ENCODE measurements at regions not wholly inside any gene's neighbourhood (a gene's known extent, or its start where the extent isn't known, plus 50 kb on each side); places are given as distances from the start of the nearest gene placed in this dataset.

DNA sequence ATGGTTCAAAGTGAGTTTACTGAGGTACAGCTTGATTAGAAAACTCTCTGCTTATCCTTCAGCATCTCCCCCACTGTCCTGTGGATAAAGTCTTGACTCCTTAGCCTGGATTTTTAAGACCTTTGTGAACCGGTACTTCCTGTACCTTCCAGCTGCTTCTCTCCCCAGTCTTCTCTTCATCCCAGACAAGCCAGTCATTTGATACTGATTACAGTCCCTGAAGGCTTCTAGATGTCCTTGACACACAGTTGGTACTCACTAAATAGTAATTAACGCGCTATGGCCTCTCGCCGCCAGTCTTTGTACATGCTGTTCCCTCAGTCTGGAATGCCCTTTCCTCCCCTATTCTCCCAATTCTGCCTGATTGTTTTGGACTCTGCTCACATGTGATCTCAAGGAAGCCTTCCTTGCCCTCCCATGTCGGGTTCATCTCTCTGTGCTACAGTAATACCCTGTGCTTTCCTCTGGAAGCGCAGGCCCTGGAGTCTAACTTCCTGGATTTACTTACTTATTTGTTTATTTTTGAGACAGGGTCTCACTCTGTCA, 50.6 kb upstream of the PTGR2 start:
- DNase-seq (ENCODE audit: low read depth in 2 of 3, low spot score in 2 of 3): no peak

DNA sequence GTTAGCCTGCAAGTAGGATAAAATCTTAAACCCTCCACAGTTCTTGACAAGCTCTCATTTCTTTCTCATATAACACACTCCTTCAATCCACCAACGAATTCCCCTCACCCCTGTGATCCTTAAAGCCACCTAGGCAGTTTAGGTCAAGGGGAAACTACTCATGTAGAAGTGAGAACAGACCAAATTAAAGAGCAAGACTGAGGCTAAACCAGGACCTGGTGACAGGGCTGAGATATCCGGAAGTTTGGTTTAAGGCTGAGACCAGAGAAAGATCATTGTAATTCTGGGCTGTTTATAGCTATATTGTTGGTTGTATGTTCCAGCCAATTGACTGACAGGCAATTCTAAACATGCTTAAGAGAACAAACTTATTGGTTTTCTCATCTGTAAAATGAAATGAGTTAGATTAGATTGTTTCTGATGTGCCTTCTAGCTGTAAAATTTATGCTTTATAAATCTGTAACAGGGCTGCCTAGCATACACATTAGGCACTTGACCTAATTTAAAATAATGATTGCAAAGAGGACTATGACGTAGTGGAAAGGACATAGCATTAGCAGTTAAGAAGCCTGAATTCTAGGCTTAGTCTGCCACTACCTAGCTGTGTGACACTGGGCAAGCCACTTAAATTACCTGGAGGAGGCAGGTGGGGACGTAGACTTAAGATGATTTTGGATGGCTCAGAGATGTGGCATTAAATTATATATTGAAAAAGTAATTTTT, 53.9 kb upstream of the PTGR2 start:
- DNase-seq (ENCODE audit: low read depth in 2 of 3, low spot score in 2 of 3): no peak

DNA sequence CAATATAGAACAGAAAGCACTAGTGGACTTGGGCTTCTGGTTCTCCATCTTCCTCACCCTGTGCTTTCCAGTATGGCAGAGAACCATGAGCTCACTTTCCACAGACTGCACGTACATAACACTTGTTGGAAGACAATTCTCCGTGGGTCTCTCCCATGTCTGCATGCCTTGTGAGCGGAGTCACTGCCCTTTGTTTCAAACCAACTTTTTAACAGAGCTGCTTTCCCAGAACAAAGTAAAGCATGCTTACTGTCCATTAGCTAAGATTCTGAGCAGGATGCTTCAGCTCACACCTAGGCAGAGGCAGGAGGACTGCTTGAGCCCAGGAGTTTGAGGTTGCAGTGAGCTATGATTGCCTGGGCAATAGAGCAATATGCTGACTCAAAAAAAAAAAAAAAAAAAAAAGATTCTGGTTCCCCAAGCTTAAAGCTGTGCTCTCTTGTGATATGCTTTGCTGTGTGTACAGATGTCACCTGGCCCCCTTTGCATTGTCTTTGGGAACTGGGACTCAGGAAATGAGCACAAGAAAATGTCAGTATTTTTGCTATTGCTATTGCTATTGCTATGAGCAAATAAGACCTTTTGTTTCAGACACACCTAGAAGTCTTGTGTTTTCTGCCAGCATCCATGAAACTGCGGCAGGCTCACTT, 54.6 kb upstream of the PTGR2 start:
- no peak for DNase-seq (ENCODE audit: low read depth in 2 of 3, low spot score in 2 of 3)

DNA sequence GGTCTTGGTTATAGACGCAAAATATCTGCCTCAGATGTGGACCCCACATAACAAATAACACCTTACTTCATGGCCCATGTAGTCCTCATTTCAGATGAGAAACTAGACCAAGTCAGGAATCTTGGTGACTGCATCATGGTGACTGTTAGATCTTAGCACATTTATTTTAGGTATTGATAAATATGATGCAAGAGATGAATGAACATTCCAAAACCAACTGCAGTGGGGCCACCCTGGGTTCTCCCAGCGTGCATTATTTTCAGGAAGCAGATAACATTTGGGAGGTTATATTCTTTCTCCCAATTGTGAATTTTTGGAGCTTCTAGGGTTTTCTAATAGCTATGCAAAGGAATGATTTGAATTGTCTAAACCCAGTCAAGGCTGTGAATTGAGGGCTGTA, 55.2 kb upstream of the PTGR2 start:
- no peak for DNase-seq (ENCODE audit: low read depth in 2 of 3, low spot score in 2 of 3)

DNA sequence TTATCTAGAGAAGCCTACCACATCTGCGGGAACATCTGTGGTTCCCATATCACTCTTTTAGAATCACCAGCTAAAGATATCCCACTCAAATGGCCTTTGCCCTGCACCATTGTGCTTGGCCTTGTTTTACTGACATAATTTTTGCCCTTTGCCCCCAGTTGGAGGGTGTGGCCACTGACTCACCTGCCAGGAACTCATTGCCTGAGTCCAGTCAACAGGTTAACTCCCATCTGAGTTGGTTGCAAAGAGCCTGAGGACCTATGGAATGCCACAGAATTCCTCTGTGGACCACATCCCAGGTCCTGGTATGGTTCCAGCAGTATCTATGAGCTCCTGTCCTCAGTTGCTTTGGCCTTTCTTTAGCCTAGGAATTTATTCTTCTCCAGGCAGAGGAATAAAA, 55.7 kb upstream of the PTGR2 start:
- DNase-seq (ENCODE audit: low read depth in 2 of 3, low spot score in 2 of 3): no peak

DNA sequence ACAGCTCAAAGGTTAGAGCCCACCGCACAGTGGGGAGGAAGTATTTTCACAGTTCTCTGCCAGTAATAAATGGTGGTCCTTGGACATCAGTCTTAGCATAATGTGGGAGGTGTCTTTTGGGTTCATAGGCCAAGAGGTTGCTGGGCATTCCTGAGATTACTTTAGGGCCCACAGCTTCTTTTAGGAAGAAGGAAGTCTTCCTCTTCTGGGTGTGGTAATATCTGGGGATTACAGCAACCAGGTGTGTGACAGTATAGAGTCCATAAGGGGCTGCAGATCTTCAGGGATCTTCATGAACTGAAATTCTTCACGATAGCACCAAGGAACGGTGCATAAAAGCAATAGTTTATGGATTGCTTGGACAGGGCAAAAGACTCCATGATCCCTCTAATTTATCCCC, 56.2 kb upstream of the PTGR2 start:
- DNase-seq (ENCODE audit: low read depth in 2 of 3, low spot score in 2 of 3): no peak

DNA sequence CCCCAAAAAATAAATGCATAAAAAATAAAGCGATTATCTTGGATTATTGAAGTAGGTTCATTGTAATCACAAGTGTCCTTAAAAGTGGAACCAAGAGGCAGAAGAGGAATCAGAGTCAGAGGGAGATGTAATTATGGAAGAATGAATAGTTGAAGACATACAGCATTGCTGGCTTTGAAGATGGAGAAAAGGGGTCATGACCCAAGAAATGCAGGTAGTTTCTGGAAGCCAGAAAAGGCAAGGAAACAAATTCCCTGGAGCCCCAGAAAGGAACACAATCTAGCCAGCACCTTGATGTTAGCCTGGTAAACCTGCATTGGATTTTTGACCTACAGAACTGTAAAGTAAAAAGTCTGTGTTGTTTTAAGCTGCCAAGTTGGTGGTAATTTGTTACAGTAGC, 57.5 kb upstream of the PTGR2 start:
- no peak for DNase-seq (ENCODE audit: low read depth in 2 of 3, low spot score in 2 of 3)

DNA sequence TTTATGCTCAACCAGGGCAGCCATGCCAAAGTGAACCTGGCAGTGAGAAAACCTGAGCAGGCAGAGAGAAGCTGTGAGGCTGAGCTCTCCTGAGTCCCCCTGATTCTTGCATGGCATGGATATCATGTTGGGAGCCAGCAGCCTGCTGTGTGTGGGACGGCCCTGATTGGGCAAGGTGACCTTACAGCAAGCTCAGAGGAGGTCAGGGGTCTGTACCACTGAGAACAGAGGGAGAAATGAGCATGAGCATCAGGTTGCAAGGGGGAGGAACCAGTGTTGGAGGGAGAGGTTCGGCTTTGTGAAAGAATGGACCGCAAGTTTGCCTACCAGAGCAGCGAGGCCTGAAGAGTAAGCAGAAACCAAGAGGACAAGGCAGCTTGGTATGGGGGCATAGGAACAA, 59.1 kb upstream of the PTGR2 start:
- DNase-seq (ENCODE audit: low read depth in 2 of 3, low spot score in 2 of 3): no peak

DNA sequence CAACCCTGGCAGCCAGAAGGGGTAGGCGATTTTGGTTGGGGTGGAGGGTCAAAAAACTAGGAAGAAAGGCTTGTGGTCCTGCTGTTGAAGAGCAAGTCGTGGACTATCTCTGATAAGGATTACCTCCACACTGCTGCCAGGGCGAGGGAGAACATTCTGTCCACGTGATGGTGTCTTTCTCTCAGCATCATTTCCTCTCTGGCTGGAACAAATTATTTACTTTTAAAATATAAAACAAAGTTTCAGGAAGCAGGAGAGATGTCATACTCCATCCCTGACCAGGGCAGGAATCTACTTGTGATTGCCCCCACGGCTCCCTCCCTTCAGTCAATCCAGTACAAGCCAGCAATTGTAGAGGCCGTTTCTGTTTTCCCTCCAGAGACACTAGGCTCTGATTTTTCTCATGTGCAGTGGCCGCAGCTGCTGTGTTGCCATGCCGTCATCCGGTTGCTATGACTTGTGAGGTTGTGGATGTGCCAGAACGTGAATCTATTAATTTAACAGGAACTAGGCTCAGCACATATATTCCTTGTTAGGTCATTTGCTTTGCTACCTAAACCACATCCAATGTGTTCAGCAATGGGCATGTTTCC, 61.5 kb upstream of the PTGR2 start:
- peak in 1 of 3 donors; percentile 39 for DNase-seq (ENCODE audit: low read depth in 2 of 3, low spot score in 2 of 3)

DNA sequence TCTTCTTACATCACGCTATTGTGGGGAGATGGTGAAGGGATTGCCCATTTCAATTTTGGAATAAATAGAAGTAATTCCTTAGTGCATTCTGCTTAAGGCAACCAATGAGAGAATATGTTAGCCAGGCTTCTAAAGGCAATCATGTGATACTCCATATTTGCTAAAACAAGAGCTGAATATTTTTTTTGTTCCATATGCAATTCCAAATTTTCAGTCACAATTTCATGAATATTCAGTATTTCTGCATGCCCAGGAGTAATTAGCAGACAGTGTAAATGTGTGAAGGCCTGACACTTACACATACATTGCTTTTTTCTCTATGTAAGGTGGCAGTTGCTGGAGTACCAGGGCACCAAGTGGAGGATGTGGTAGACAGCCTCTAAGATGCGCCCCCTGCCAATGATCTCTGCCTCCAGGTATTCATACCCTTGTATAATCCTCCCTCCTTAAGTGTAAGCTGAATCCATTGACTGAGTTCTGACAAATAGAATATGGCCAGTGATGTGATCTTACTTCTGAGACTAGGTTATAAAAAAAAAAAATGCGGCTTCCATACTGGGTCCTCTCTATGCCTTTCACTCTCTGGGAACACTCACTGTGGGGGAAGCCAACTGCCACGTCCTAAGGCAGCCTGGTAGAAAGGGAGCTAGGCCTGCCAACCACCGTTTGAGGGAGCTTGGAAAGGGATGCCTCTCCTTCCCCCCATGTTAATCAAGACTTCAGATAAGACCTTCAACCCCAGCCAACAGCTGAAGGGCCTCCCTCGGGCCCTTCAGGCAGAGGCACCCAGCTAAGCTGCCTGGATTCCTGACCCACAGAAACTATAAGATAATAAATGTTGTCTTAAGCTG, 62.7 kb upstream of the PTGR2 start:
- DNase-seq (ENCODE audit: low read depth in 2 of 3, low spot score in 2 of 3): no peak

DNA sequence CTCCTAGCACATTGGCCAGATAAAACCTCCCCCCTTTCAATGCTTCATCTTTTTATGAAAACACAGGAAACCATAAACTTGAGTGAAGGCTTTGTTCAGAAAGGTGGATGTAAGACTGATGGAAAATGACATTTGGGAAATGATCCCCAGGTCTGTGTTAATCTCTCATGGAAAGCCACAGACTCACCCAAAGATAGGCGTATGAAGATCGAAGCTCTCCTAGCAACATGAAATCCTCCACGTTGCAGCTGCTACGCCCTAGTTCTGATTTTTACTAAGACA, 63.4 kb upstream of the PTGR2 start:
- DNase-seq (ENCODE audit: low read depth in 2 of 3, low spot score in 2 of 3): no peak

DNA sequence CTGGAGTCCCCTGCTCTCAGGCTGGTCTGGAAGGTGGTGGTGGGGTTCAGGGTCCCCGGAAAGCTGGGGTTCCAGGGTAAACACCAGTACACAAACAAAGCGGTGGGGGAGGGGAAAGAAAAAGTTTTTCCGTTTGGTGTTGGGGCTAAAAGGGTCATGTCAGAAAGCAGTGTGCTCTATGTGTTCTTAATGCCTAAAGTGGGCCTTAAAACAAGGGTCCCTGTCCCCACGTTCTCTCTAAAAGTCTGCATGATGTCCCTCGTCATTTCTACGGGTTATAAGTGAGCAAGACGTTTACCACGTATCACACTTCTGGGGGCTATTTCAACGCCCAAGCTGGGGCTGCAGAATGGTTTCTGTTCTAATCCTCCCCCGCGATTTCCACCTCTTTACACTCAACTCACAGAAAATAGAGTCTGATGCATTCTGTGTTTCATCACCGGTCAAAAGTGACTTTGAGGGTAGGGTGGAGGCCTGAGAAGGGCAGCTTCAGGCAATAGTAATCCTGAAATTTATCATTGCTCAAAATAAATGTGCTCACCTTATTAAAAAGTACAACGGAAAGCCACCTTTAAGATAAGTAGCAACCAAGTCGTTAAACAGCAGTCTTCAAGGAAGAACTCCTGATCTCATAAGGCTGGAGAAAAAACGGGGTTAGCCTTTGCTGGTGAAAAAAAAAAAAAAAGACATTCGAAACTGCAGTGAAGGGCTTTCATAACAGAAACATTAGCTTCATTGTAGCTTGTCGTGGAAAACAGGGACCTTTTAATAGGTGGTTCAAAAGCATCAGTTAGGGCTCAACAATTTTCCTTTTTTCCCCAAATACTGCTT, 63.9 kb upstream of the PTGR2 start:
- no peak for DNase-seq (ENCODE audit: low read depth in 2 of 3, low spot score in 2 of 3)

DNA sequence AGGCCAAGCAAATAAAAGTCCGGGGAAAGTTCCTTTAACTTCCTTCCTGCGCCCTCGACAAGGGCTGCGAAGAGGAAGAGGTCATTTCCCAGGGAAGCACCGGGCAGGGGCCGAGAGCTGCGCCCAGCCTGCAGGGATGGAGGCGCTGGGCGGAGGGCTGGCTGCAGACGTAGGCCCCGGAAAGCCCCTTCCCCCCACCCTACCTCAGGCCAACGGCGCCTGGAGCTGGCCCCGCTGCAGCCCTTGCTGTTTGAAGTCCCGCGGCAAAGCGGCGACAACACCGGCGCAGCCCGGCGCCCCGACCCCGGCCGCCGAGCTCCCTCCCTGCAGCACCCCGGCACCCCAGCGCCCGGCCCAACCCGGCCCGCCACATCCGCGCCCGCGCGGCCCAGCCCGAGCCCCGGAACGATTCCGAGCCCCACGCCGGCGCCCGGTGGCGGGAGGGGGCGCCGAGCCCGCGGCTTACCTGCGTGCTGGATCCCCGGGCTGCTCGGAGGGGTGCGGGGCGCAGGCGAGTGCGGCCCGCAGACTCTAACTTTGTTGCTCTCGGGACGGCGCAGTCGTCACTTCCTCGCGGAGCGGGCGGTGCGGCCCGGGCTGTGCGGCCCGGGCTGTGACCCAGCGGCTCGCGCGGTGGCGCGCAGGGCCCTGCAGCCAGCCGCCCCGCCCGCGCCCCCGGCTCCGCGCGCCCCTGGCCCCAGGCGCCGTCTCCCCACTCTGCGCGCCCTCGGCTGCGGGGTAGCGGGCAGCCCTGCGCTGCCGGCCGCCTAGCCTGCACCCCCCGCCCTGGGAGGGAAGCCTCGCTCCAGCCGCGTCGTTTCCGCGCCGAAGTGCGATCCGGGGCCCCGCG, 64.8 kb upstream of the PTGR2 start:
- DNase-seq (ENCODE audit: low read depth in 2 of 3, low spot score in 2 of 3): peak in 2 of 3 donors; percentile 58 to 59

DNA sequence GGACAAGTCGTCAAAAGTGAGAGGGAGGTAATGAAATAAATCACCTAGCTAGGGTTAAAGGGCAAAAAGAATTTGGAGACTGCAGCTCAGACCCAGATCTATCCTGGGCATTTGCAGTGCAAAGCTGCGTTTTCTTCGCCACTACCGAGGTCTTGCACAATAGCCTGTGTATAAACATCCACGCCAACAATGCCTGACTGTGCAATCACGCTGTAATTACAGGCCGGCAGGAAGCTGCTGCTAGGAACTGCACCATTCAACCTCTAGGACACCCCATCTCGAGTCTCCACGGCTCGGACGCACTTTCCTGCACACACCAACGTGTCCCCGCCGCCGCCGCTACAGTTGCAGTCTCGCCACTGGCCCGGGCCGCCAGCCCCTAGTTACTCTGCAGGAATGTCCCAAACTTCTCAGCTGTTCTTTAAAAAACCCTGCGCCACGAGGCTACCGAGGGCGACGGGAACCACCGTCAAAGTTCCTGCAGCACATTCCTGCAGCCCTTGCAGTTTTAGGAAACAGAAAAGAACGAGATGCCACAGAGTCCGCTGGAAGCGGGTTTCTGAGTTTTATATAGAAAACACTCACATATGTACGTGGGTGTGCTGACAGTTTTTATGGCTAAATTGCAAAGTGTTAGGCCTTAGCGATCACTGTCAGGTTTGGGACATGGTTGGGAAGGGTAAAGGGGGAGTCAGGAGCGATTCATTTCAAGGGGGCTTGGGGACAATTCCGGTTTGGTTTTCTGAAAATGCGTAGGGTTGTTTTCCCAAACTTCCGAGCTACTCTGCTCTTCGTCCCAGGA, 65.6 kb upstream of the PTGR2 start:
- peak in 2 of 3 donors; percentile 72 to 82 for DNase-seq (ENCODE audit: low read depth in 2 of 3, low spot score in 2 of 3)

DNA sequence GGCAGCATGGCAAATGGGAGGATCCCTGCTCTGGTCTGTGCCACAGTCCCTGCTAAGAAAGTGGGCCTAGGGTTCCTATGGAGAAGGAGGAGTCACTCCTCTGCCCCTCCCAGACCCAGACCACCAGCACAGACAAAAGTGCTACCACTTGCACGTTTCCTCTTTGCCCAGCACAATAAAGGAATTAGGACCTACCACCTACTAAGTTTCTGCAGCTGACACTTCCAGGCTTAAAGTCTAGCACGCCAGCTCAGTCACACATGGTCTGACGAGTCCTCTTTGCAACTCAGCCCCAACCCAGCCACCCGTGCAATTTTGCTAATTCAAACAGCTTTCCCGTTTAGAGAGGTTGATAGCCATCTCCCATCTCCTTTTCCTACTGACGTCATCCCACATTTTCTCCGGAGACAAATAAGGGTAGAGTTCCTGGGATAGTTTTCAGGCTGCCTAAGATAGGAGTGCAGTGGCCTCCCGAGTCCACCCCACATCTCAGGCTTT, 66.2 kb upstream of the PTGR2 start:
- DNase-seq (ENCODE audit: low read depth in 2 of 3, low spot score in 2 of 3): no peak

DNA sequence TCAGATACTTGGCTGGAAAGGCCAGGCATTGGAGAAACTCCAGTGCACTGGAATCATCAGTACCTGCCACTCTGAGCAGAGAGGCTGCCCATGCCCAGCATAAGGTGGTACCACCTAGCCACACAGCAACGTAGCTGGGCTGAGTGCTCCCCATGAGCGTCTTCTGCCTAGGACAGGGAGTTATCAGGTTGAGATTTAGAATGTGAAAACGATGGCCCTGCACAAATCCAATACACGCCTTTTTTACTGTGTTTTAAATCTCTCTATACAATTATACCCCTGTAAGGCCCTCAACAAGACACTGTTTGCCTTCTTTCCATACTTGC, 66.7 kb upstream of the PTGR2 start:
- DNase-seq (ENCODE audit: low read depth in 2 of 3, low spot score in 2 of 3): no peak

DNA sequence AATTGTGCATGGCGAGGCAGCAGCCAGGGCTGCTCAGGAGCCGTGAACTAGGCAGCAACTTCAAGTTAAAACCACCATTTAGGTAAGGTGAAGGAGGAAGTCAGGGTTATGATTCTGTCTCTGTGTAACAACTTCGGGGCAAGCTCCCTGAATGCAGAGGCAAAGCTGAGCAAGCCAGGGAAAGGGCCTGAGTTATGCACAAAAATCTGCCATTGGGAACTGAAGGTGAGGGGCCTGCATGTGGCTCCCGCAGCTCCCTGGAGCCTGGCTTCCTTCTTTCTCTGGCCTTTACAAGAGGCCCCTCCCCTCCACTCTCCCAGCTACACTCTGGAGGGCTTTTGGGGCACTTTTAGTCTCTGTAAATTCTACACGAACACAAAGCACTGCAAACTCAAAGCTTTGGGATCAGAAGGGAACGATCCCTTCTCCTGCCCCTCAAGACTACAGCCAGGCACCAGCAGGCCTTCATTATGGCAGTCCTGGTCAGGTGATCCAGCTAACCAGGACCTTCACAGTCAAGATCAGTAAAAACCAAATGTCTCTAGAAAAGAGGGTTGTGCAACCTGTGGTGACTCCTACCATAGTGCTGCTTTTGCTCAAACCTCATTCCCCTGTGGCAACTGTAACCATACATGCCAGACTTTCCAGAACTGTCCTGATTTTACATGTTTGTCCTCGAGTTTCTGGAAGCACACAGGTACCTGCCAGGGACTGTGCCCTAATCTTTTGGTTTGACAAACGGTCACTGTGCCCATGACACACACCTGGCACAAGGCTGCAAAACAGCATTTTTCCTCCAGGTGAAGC, 67.2 kb upstream of the PTGR2 start:
- DNase-seq (ENCODE audit: low read depth in 2 of 3, low spot score in 2 of 3): no peak
